ENCODE measurements at regions not wholly inside any gene's neighbourhood (a gene's known extent, or its start where the extent isn't known, plus 50 kb on each side); places are given as distances from the start of the nearest gene placed in this dataset.
"Not testable (repeated sequence)": the region's sequence is repeated elsewhere in the genome, so short reads cannot be mapped to it uniquely, and the experiment has no call there.

GRCh38 chr17:63275971-63276745 lies 169.9 kb downstream of the CYB561 start:
- H3K9ac ChIP-seq (ENCODE audit: low read length in 2 of 2): no peak overlapping the region
- H3K4me1 ChIP-seq (ENCODE audit: control insufficient read depth, insufficient read depth, low read length): no peaks in the 10 kb centered on the region

GRCh38 chr17:63276821-63277220 lies 169.3 kb downstream of the CYB561 start:
- no peak overlapping the region for H3K9ac ChIP-seq (ENCODE audit: low read length in 2 of 2)
- no peaks in the 10 kb centered on the region for H3K27me3 ChIP-seq (ENCODE audit: control insufficient read depth in 1 of 2, insufficient read depth in 2 of 2, low read length in 2 of 2)
- H3K4me3 ChIP-seq (ENCODE audit: low read length in 2 of 2): no peak overlapping the region
- no peaks in the 10 kb centered on the region for H3K4me1 ChIP-seq (ENCODE audit: control insufficient read depth, insufficient read depth, low read length)
- H3K36me3 ChIP-seq (ENCODE audit: control insufficient read depth in 2 of 2, insufficient read depth in 2 of 2, low read length in 2 of 2): no peaks in the 10 kb centered on the region
- H3K27ac ChIP-seq (ENCODE audit: low read length): no peak overlapping the region
- H3K9me3 ChIP-seq (ENCODE audit: control insufficient read depth in 2 of 2, low read length in 2 of 2): no peaks in the 10 kb centered on the region

More at GRCh38 chr17:63275971-63276745, 169.9 kb downstream of the CYB561 start:
- H3K9me3 ChIP-seq (ENCODE audit: control insufficient read depth in 2 of 2, low read length in 2 of 2): no peaks in the 10 kb centered on the region
- H3K27ac ChIP-seq (ENCODE audit: low read length): no peak overlapping the region
- H3K4me3 ChIP-seq (ENCODE audit: low read length in 2 of 2): no peak overlapping the region
- no peaks in the 10 kb centered on the region for H3K27me3 ChIP-seq (ENCODE audit: control insufficient read depth in 1 of 2, insufficient read depth in 2 of 2, low read length in 2 of 2)
- no peaks in the 10 kb centered on the region for H3K36me3 ChIP-seq (ENCODE audit: control insufficient read depth in 2 of 2, insufficient read depth in 2 of 2, low read length in 2 of 2)

- Histone ChIP-seq H3K4me1 (ENCODE audit: control insufficient read depth, insufficient read depth, low read length) (no peaks in the 10 kb centered on the region), H3K9ac (ENCODE audit: low read length in 2 of 2) (no peak overlapping the region), H3K9me3 (ENCODE audit: control insufficient read depth in 2 of 2, low read length in 2 of 2) (peaks cover 0 to 2% of the 10 kb centered on the region in 2 donors), H3K4me3 (ENCODE audit: low read length in 2 of 2) (no peak overlapping the region), H3K36me3 (ENCODE audit: control insufficient read depth in 2 of 2, insufficient read depth in 2 of 2, low read length in 2 of 2) (no peaks in the 10 kb centered on the region), H3K27me3 (ENCODE audit: control insufficient read depth in 1 of 2, insufficient read depth in 2 of 2, low read length in 2 of 2) (no peaks in the 10 kb centered on the region), H3K27ac (ENCODE audit: low read length) (no peak overlapping the region)
These were observed 168.5 kb downstream of the CYB561 start for GRCh38 chr17:63277629-63278028.

- no peaks in the 10 kb centered on the region for H3K4me1 ChIP-seq (ENCODE audit: control insufficient read depth, insufficient read depth, low read length)
- no peaks in the 10 kb centered on the region for H3K27me3 ChIP-seq (ENCODE audit: control insufficient read depth in 1 of 2, insufficient read depth in 2 of 2, low read length in 2 of 2)
- H3K9me3 ChIP-seq (ENCODE audit: control insufficient read depth in 2 of 2, low read length in 2 of 2): peaks cover 0 to 2% of the 10 kb centered on the region in 2 donors
- no peak overlapping the region for H3K9ac ChIP-seq (ENCODE audit: low read length in 2 of 2)
- H3K36me3 ChIP-seq (ENCODE audit: control insufficient read depth in 2 of 2, insufficient read depth in 2 of 2, low read length in 2 of 2): no peaks in the 10 kb centered on the region
- no peak overlapping the region for H3K27ac ChIP-seq (ENCODE audit: low read length)
- H3K4me3 ChIP-seq (ENCODE audit: low read length in 2 of 2): no peak overlapping the region
These were observed 167.2 kb downstream of the CYB561 start for GRCh38 chr17:63278728-63279442.

- Histone ChIP-seq H3K9ac (ENCODE audit: low read length in 2 of 2) (no peak overlapping the region), H3K36me3 (ENCODE audit: control insufficient read depth in 2 of 2, insufficient read depth in 2 of 2, low read length in 2 of 2) (no peaks in the 10 kb centered on the region), H3K27ac (ENCODE audit: low read length) (no peak overlapping the region), H3K4me1 (ENCODE audit: control insufficient read depth, insufficient read depth, low read length) (no peaks in the 10 kb centered on the region), H3K27me3 (ENCODE audit: control insufficient read depth in 1 of 2, insufficient read depth in 2 of 2, low read length in 2 of 2) (no peaks in the 10 kb centered on the region), H3K4me3 (ENCODE audit: low read length in 2 of 2) (no peak overlapping the region), H3K9me3 (ENCODE audit: control insufficient read depth in 2 of 2, low read length in 2 of 2) (peaks cover 0 to 2% of the 10 kb centered on the region in 2 donors)
These were observed 166.4 kb downstream of the CYB561 start for GRCh38 chr17:63279498-63280230.

GRCh38 chr17:63282455-63282854 lies 163.7 kb downstream of the CYB561 start:
- no peaks in the 10 kb centered on the region for H3K4me1 ChIP-seq (ENCODE audit: control insufficient read depth, insufficient read depth, low read length)
- H3K4me3 ChIP-seq (ENCODE audit: low read length in 2 of 2): no peak overlapping the region
- no peak overlapping the region for H3K9ac ChIP-seq (ENCODE audit: low read length in 2 of 2)
- H3K27me3 ChIP-seq (ENCODE audit: control insufficient read depth in 1 of 2, insufficient read depth in 2 of 2, low read length in 2 of 2): no peaks in the 10 kb centered on the region
- H3K27ac ChIP-seq (ENCODE audit: low read length): no peak overlapping the region
- no peaks in the 10 kb centered on the region for H3K36me3 ChIP-seq (ENCODE audit: control insufficient read depth in 2 of 2, insufficient read depth in 2 of 2, low read length in 2 of 2)
- H3K9me3 ChIP-seq (ENCODE audit: control insufficient read depth in 2 of 2, low read length in 2 of 2): peaks cover 6 to 7% of the 10 kb centered on the region in 2 donors

- no peak overlapping the region for H3K4me3 ChIP-seq (ENCODE audit: low read length in 2 of 2)
- no peaks in the 10 kb centered on the region for H3K36me3 ChIP-seq (ENCODE audit: control insufficient read depth in 2 of 2, insufficient read depth in 2 of 2, low read length in 2 of 2)
- H3K27ac ChIP-seq (ENCODE audit: low read length): no peak overlapping the region
- H3K9me3 ChIP-seq (ENCODE audit: control insufficient read depth in 2 of 2, low read length in 2 of 2): peaks cover 6 to 7% of the 10 kb centered on the region in 2 donors
- H3K4me1 ChIP-seq (ENCODE audit: control insufficient read depth, insufficient read depth, low read length): no peaks in the 10 kb centered on the region
- H3K9ac ChIP-seq (ENCODE audit: low read length in 2 of 2): no peak overlapping the region
- no peaks in the 10 kb centered on the region for H3K27me3 ChIP-seq (ENCODE audit: control insufficient read depth in 1 of 2, insufficient read depth in 2 of 2, low read length in 2 of 2)
These were observed 160.6 kb downstream of the CYB561 start for GRCh38 chr17:63285551-63285950.

- Histone ChIP-seq H3K27ac (ENCODE audit: low read length) (no peak overlapping the region), H3K9ac (ENCODE audit: low read length in 2 of 2) (no peak overlapping the region), H3K4me1 (ENCODE audit: control insufficient read depth, insufficient read depth, low read length) (no peaks in the 10 kb centered on the region), H3K36me3 (ENCODE audit: control insufficient read depth in 2 of 2, insufficient read depth in 2 of 2, low read length in 2 of 2) (no peaks in the 10 kb centered on the region), H3K27me3 (ENCODE audit: control insufficient read depth in 1 of 2, insufficient read depth in 2 of 2, low read length in 2 of 2) (no peaks in the 10 kb centered on the region), H3K4me3 (ENCODE audit: low read length in 2 of 2) (no peak overlapping the region), H3K9me3 (ENCODE audit: control insufficient read depth in 2 of 2, low read length in 2 of 2) (peaks cover 6 to 7% of the 10 kb centered on the region in 2 donors)
These were observed 159.9 kb downstream of the CYB561 start for GRCh38 chr17:63286254-63286653.

GRCh38 chr17:63287006-63287405 lies 159.1 kb downstream of the CYB561 start:
- not testable (repeated sequence) for H3K9ac ChIP-seq (ENCODE audit: low read length in 2 of 2); H3K27me3 ChIP-seq (ENCODE audit: control insufficient read depth in 1 of 2, insufficient read depth in 2 of 2, low read length in 2 of 2); H3K4me1 ChIP-seq (ENCODE audit: control insufficient read depth, insufficient read depth, low read length); H3K27ac ChIP-seq (ENCODE audit: low read length); H3K4me3 ChIP-seq (ENCODE audit: low read length in 2 of 2); H3K9me3 ChIP-seq (ENCODE audit: control insufficient read depth in 2 of 2, low read length in 2 of 2); H3K36me3 ChIP-seq (ENCODE audit: control insufficient read depth in 2 of 2, insufficient read depth in 2 of 2, low read length in 2 of 2)

- Histone ChIP-seq H3K36me3 (ENCODE audit: control insufficient read depth in 2 of 2, insufficient read depth in 2 of 2, low read length in 2 of 2) (no peaks in the 10 kb centered on the region), H3K27me3 (ENCODE audit: control insufficient read depth in 1 of 2, insufficient read depth in 2 of 2, low read length in 2 of 2) (no peaks in the 10 kb centered on the region), H3K4me3 (ENCODE audit: low read length in 2 of 2) (no peak overlapping the region), H3K9me3 (ENCODE audit: control insufficient read depth in 2 of 2, low read length in 2 of 2) (peaks cover 4 to 7% of the 10 kb centered on the region in 2 donors), H3K27ac (ENCODE audit: low read length) (no peak overlapping the region), H3K4me1 (ENCODE audit: control insufficient read depth, insufficient read depth, low read length) (no peaks in the 10 kb centered on the region), H3K9ac (ENCODE audit: low read length in 2 of 2) (no peak overlapping the region)
These were observed 156.2 kb downstream of the CYB561 start for GRCh38 chr17:63289931-63290330.
